AG10803 (cell line): ENCODE measurements at regions not wholly inside any gene's neighbourhood (a gene's known extent, or its start where the extent isn't known, plus 50 kb on each side); places are given as distances from the start of the nearest gene placed in this dataset.
A peak's percentile ranks its signal among the peaks of the same experiment; 100 is the strongest.

Source experiments
- DNase-seq: peaks from one replicate; pipeline ENCODE4 v3.0.0; 2010; ENCODE audit warnings: low read depth
- H3K4me3 ChIP-seq: 2 replicates; pipeline ENCODE4 v1.5.1; 2011; ENCODE audit warnings: mild to moderate bottlenecking, low read length, control low read depth
- TF ChIP-seq, protein P1 (sequence below): conservative IDR thresholded peaks from 2 replicates; pipeline ENCODE4 v1.5.1; 2011; ENCODE audit warnings: mild to moderate bottlenecking, low read length, control low read depth, inconsistent platforms

DNA sequence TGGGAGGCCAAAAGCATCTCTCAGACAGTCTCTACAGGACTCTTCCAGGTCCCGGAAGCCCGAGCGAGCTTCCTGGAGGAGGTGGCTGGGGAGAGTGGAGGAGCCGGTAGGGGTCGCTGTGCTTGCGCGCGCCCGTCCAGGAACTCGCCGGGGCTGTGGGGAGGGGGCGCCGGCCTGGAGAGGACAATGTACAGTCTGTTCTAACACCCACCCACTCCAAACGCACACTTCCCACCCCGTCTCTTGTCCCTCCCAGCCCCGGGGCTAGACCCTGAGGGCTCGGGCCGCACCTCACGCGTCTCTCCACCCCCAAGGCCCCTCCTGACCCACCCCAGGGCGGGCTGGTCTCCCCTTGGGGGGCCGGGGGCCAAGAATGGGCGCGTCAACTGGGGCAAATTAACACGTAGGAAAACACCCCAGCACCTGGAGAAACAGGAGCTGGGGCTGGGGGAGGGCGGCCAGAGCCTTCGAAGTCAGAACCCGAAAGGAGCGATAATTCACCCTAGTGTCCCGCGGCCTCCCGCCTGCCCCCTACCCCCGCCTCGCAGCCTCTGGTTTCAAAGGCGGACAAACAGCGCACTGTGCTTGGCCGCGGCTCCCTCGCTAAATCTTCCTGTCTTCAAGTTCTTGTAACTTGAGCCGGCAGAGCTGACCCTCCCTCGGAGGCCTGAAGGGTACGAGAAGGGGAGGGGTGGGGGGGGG is 103.2 kb upstream of the FOXP4 start:
- peak; percentile 36 for DNase-seq
- TF ChIP-seq, protein P1, sequence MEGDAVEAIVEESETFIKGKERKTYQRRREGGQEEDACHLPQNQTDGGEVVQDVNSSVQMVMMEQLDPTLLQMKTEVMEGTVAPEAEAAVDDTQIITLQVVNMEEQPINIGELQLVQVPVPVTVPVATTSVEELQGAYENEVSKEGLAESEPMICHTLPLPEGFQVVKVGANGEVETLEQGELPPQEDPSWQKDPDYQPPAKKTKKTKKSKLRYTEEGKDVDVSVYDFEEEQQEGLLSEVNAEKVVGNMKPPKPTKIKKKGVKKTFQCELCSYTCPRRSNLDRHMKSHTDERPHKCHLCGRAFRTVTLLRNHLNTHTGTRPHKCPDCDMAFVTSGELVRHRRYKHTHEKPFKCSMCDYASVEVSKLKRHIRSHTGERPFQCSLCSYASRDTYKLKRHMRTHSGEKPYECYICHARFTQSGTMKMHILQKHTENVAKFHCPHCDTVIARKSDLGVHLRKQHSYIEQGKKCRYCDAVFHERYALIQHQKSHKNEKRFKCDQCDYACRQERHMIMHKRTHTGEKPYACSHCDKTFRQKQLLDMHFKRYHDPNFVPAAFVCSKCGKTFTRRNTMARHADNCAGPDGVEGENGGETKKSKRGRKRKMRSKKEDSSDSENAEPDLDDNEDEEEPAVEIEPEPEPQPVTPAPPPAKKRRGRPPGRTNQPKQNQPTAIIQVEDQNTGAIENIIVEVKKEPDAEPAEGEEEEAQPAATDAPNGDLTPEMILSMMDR: peak; percentile 30; the same call in 1 of the 2 replicates
- H3K4me3 ChIP-seq: no peak overlapping the region

GRCh38 chr6:41443616-41444525 is 102.3 kb upstream of the FOXP4 start:
- TF ChIP-seq, protein P1: no peak
- no peak overlapping the region for H3K4me3 ChIP-seq
- DNase-seq: no peak

DNA sequence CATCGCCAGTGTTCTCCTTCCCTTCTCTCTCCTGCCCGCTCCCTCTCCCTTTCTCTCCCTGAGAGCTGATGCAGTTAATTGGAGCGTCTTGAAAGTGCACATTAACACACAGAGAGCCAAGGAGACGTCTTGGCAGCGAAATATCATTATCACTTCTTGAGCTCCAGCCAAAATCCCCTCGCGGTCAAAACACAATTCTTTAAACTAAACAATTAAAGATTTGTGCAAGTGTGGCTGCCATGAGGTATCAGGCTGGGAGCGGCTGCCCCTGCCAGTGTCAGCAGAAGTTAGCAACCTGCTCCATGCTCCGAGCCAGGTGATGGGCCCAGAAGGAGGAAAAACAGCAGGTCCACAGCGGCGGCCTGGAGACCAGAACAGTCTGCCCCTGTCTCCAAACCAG is 100.9 kb upstream of the FOXP4 start:
- no peak for DNase-seq
- TF ChIP-seq, protein P1: no peak
- H3K4me3 ChIP-seq: no peak overlapping the region

DNA sequence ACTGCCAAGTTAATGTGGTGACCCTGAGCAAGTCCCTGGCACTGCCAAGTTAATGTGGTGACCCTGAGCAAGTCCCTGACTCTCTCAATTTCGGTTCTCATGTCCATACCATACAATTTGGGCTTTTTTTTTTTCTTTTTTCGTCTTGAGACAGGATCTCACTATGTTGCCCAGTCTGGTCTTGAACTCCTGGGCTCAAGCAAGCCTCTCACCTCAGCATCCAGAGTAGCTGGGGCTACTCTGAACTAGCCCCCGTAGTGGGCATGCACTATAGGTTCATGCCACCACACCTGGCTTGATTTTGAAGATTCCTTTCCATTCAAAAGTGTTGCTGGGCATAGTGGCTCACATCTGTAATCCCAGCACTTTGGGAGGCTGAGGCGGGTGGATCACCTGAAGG is 100.0 kb upstream of the FOXP4 start:
- H3K4me3 ChIP-seq: no peak overlapping the region
- TF ChIP-seq, protein P1: no peak
- no peak for DNase-seq

DNA sequence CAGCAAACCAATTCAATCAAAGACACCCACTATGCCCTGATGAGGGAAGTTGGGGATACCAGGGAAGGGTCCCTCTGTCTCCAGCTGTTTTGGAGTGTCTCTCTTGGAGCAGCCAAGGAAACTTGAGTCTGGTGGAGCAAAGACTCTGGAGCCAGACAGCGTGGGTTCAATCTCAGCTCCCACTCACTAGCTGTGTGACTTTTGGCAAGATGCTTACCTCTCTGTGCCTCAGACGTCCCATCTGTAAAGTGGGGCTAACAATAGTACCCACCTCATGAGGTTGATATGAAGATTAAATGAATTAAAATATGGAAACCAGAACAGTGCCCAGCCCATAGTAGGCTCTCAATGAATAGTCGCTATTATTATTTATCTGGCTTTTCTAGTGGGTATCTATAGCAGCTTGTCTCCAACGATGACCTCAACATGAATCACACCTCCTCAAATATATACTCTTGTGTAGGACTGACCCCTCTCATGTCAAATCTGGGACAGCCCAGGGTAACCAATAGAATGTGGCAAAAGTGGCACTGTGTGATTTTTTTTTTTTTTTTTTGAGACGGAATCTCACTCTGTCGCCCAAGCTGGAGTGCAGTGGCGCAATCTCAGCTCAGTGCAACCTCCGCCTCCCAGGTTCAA is 99.2 kb upstream of the FOXP4 start:
- TF ChIP-seq, protein P1: no peak
- no peak for DNase-seq
- H3K4me3 ChIP-seq: no peak overlapping the region

- no peak overlapping the region for H3K4me3 ChIP-seq
- TF ChIP-seq, protein P1: no peak
- no peak for DNase-seq
Observed at GRCh38 chr6:41448256-41448655, 97.9 kb upstream of the FOXP4 start.
